ENCODE measurements at regions not wholly inside any gene's neighbourhood (a gene's known extent, or its start where the extent isn't known, plus 50 kb on each side); places are given as distances from the start of the nearest gene placed in this dataset.
"Not testable (repeated sequence)": the region's sequence is repeated elsewhere in the genome, so short reads cannot be mapped to it uniquely, and the experiment has no call there.

GRCh38 chr14:106170163-106170658 lies 643.8 kb downstream of the TMEM121 start:
- peak; percentile 72 to 84 (median 78) for DNase-seq (ENCODE audit: low read depth in 2 of 3, low spot score in 1 of 3)

- DNase-seq (ENCODE audit: low read depth in 2 of 3, low spot score in 1 of 3) = peak in 1 of 3 donors; percentile 41
Observed at GRCh38 chr14:106174206-106174605, 647.8 kb downstream of the TMEM121 start.

- peak in 2 of 3 donors; percentile 11 to 40 for DNase-seq (ENCODE audit: low read depth in 2 of 3, low spot score in 1 of 3)
Observed at GRCh38 chr14:106177266-106178246, 651.2 kb downstream of the TMEM121 start.

- no peak for DNase-seq (ENCODE audit: low read depth in 2 of 3, low spot score in 1 of 3)
Observed at GRCh38 chr14:106179761-106180160, 653.4 kb downstream of the TMEM121 start.

- peak; percentile 50 to 57 (median 54) for DNase-seq (ENCODE audit: low read depth in 2 of 3, low spot score in 1 of 3)
Observed at GRCh38 chr14:106184771-106185170, 658.4 kb downstream of the TMEM121 start.

GRCh38 chr14:106185174-106185836 lies 658.9 kb downstream of the TMEM121 start:
- not testable (repeated sequence) for DNase-seq (ENCODE audit: low read depth in 2 of 3, low spot score in 1 of 3)

- DNase-seq (ENCODE audit: low read depth in 2 of 3, low spot score in 1 of 3) = peak; percentile 40 to 61 (median 52)
Observed at GRCh38 chr14:106185837-106186233, 659.5 kb downstream of the TMEM121 start.

- DNase-seq (ENCODE audit: low read depth in 2 of 3, low spot score in 1 of 3) = no peak
Observed at GRCh38 chr14:106187216-106187615, 660.8 kb downstream of the TMEM121 start.

GRCh38 chr14:106192701-106193100 lies 666.3 kb downstream of the TMEM121 start:
- not testable (repeated sequence) for DNase-seq (ENCODE audit: low read depth in 2 of 3, low spot score in 1 of 3)

- peak; percentile 56 to 80 (median 64) for DNase-seq (ENCODE audit: low read depth in 2 of 3, low spot score in 1 of 3)
Observed at GRCh38 chr14:106196459-106196858, 670.1 kb downstream of the TMEM121 start.

GRCh38 chr14:106197264-106197663 lies 670.9 kb downstream of the TMEM121 start:
- DNase-seq (ENCODE audit: low read depth in 2 of 3, low spot score in 1 of 3) = not testable (repeated sequence)

GRCh38 chr14:106199097-106199496 lies 672.7 kb downstream of the TMEM121 start:
- no peak for DNase-seq (ENCODE audit: low read depth in 2 of 3, low spot score in 1 of 3)

- DNase-seq (ENCODE audit: low read depth in 2 of 3, low spot score in 1 of 3) = no peak
Observed at GRCh38 chr14:106200541-106201315, 674.3 kb downstream of the TMEM121 start.

GRCh38 chr14:106201376-106201775 lies 675.0 kb downstream of the TMEM121 start:
- DNase-seq (ENCODE audit: low read depth in 2 of 3, low spot score in 1 of 3) = no peak

- no peak for DNase-seq (ENCODE audit: low read depth in 2 of 3, low spot score in 1 of 3)
Observed at GRCh38 chr14:106203438-106203837, 677.1 kb downstream of the TMEM121 start.

GRCh38 chr14:106204063-106204462 lies 677.7 kb downstream of the TMEM121 start:
- DNase-seq (ENCODE audit: low read depth in 2 of 3, low spot score in 1 of 3) = no peak

- no peak for DNase-seq (ENCODE audit: low read depth in 2 of 3, low spot score in 1 of 3)
Observed at GRCh38 chr14:106207316-106207715, 680.9 kb downstream of the TMEM121 start.

GRCh38 chr14:106208794-106209193 lies 682.4 kb downstream of the TMEM121 start:
- no peak for DNase-seq (ENCODE audit: low read depth in 2 of 3, low spot score in 1 of 3)

- DNase-seq (ENCODE audit: low read depth in 2 of 3, low spot score in 1 of 3) = no peak
Observed at GRCh38 chr14:106209755-106210154, 683.4 kb downstream of the TMEM121 start.

- DNase-seq (ENCODE audit: low read depth in 2 of 3, low spot score in 1 of 3) = no peak
Observed at GRCh38 chr14:106210650-106211049, 684.3 kb downstream of the TMEM121 start.

- DNase-seq (ENCODE audit: low read depth in 2 of 3, low spot score in 1 of 3) = no peak
Observed at GRCh38 chr14:106211334-106211900, 685.0 kb downstream of the TMEM121 start.

All from stimulated activated CD4-positive, alpha-beta T cell treated with anti-CD3 and anti-CD28 coated beads, Interleukin-12 subunit alpha, Interleukin-12 subunit beta, amount 100 ng/mL, for 48 hours (primary cell).